ENCODE measurements at regions not wholly inside any gene's neighbourhood (a gene's known extent, or its start where the extent isn't known, plus 50 kb on each side); places are given as distances from the start of the nearest gene placed in this dataset.

DNA sequence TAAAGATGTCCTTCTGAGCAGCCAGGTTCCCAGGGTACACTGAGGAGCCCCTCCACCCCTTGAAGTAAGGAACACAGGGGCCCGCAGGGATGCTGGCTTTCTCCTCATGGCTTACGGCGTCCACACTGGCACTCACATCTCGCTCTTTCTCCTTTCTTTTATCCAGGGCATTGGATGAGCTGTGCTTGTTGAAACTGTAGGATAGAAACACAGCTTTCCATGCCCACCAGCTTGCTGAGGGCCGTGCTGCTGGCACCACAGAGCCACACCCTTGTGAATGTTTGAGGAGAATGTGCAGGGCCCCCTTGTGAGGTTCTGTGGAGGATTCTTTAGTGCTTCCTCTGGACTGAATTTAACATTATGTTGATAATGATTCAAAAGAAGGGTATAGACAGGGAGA is 51.7 kb upstream of the B3GAT1 start:
- H3K4me3 ChIP-seq (replicated peaks in 1 of 3; ENCODE audit: insufficient read depth in 1 of 3, low read depth in 2 of 3, low read length in 3 of 3) = no peak overlapping the region
- peaks cover 0 to 10% of the 10 kb centered on the region in 2 experiments; a peak in 2 of 5 replicates for H3K27me3 ChIP-seq (ENCODE audit: control insufficient read depth in 1 of 2, insufficient read depth in 2 of 2, low read length in 2 of 2)
- peaks cover 25% of the 10 kb centered on the region for H3K4me1 ChIP-seq (ENCODE audit: insufficient read depth, low read length)
- ChIA-PET CTCF (ENCODE audit: low intra/inter-chr PET ratio, low total read pairs) (no interaction called here), POLR2A (no interaction called here)
- no peak overlapping the region for H2AFZ ChIP-seq (ENCODE audit: low read length)
- ATAC-seq (no peak), DNase-seq (ENCODE audit: low spot score) (no peak), FAIRE-seq (no peak)
- no TSS peak for BruUV-seq (replicated peaks)
- no peaks in the 10 kb centered on the region for H3K9me3 ChIP-seq (ENCODE audit: low read length)
- no peaks in the 10 kb centered on the region for H3K79me2 ChIP-seq (ENCODE audit: insufficient read depth, low read length)
- in situ Hi-C loops (cut with HindIII; ENCODE audit: extremely low pct_ligation_motif_present, low pct_unique_long_range_greater_than_20kb) = no loop called here
- no peak overlapping the region for H3K9ac ChIP-seq (ENCODE audit: insufficient read depth, low read depth, low read length)
- no peaks in the 10 kb centered on the region for H4K20me1 ChIP-seq (ENCODE audit: insufficient read depth, low read length)
- H3K27ac ChIP-seq (ENCODE audit: extremely low read length, insufficient read depth, low read length) = no peak overlapping the region
- H3K36me3 ChIP-seq (replicated peaks in 1 of 2; ENCODE audit: control insufficient read depth in 1 of 2, insufficient read depth in 2 of 2, low read length in 2 of 2) = no peaks in the 10 kb centered on the region
- intact Hi-C loops (cut with micrococcal nuclease; ENCODE audit: unreplicated experiment) = no loop called here
- no peak overlapping the region for H3K4me2 ChIP-seq (ENCODE audit: low read depth, low read length)
- 50% methylated on average over 5 of the region's 5 CpGs for WGBS (ENCODE audit: low lambda C conversion rate)
- TF ChIP-seq TOPORS (CRISPR knock-in tag; IDR thresholded peaks at IDR 0.05) (no peak), MLX (CRISPR knock-in tag; IDR thresholded peaks at IDR 0.05) (no peak), FOXP4 (CRISPR knock-in tag; IDR thresholded peaks at IDR 0.05) (no peak), ZNF589 (CRISPR knock-in tag; conservative IDR thresholded peaks at IDR 0.05) (no peak), ZNF335 (CRISPR knock-in tag; IDR thresholded peaks at IDR 0.05) (no peak), CERS6 (CRISPR knock-in tag; IDR thresholded peaks at IDR 0.05) (no peak), CENPT (CRISPR knock-in tag; IDR thresholded peaks at IDR 0.05; ENCODE audit: low read depth) (no peak), PRDM15 (CRISPR knock-in tag; IDR thresholded peaks at IDR 0.05) (no peak), ZNF614 (CRISPR knock-in tag; IDR thresholded peaks at IDR 0.05; ENCODE audit: borderline replicate concordance) (no peak), NONO (IDR thresholded peaks at IDR 0.05) (no peak), NONO (CRISPR knock-in tag; conservative IDR thresholded peaks at IDR 0.05) (no peak), ZNF230 (CRISPR knock-in tag; IDR thresholded peaks at IDR 0.05) (no peak), ZNF720 (CRISPR knock-in tag; IDR thresholded peaks at IDR 0.05) (no peak), ZNF839 (CRISPR knock-in tag; IDR thresholded peaks at IDR 0.05; ENCODE audit: borderline replicate concordance) (no peak), RARG (CRISPR knock-in tag; IDR thresholded peaks at IDR 0.05; ENCODE audit: low read depth) (no peak), ZBTB25 (CRISPR knock-in tag; IDR thresholded peaks at IDR 0.05) (no peak)
- TF ChIP-seq, protein P1, sequence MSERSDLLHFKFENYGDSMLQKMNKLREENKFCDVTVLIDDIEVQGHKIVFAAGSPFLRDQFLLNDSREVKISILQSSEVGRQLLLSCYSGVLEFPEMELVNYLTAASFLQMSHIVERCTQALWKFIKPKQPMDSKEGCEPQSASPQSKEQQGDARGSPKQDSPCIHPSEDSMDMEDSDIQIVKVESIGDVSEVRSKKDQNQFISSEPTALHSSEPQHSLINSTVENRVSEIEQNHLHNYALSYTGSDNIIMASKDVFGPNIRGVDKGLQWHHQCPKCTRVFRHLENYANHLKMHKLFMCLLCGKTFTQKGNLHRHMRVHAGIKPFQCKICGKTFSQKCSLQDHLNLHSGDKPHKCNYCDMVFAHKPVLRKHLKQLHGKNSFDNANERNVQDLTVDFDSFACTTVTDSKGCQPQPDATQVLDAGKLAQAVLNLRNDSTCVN (CRISPR knock-in tag; IDR thresholded peaks at IDR 0.05; ENCODE audit: borderline replicate concordance) = no peak
